Neural cell (in vitro differentiated cells): ENCODE measurements at regions not wholly inside any gene's neighbourhood (a gene's known extent, or its start where the extent isn't known, plus 50 kb on each side); places are given as distances from the start of the nearest gene placed in this dataset.

Source experiments
- H2AFZ ChIP-seq: fragments of 200-600, 300-800 bp; sonication (generic), shearing (Covaris generic); 2 replicates; pipeline ENCODE4 v1.6.0; 2014; ENCODE audit warnings: low read depth, mild to moderate bottlenecking, antibody characterized with exemption, low read length, moderate library complexity
- H3F3A ChIP-seq: fragments of 200-600 bp; shearing (Covaris generic); 2 replicates; pipeline ENCODE4 v1.6.1; 2016; ENCODE audit warnings: mild to moderate bottlenecking, moderate library complexity, mixed read lengths, antibody characterized with exemption, low read length; ENCODE audit not compliant: insufficient read depth, poor library complexity, severe bottlenecking
- H3K27ac ChIP-seq: fragments of 200-600, 300-800 bp; sonication (generic), shearing (Covaris generic); 2 replicates; pipeline ENCODE4 v1.5.1; 2014; ENCODE audit warnings: mild to moderate bottlenecking, low read length, moderate library complexity
- H3K27me3 ChIP-seq: fragments of 300-800, 200-600 bp; sonication (generic), shearing (Covaris generic); 2 replicates; pipeline ENCODE4 v1.6.0; 2014; ENCODE audit warnings: mild to moderate bottlenecking, low read depth, low read length, moderate library complexity; ENCODE audit not compliant: insufficient read depth
- H3K36me3 ChIP-seq: fragments of 300-800, 200-600 bp; sonication (generic), shearing (Covaris generic); 2 replicates; pipeline ENCODE4 v1.5.1; 2014; ENCODE audit warnings: mild to moderate bottlenecking, antibody characterized with exemption, low read length, moderate library complexity; ENCODE audit not compliant: insufficient read depth
- H3K4me2 ChIP-seq: fragments of 300-800, 200-600 bp; sonication (generic), shearing (Covaris generic); 2 replicates; pipeline ENCODE4 v1.6.0; 2014; ENCODE audit warnings: mild to moderate bottlenecking, low read length
- H3K4me3 ChIP-seq: fragments of 300-800, 200-600 bp; sonication (generic), shearing (Covaris generic); 2 replicates; pipeline ENCODE4 v1.5.1; 2014; ENCODE audit warnings: mild to moderate bottlenecking, low read length, moderate library complexity
- H3K79me2 ChIP-seq: fragments of 200-600 bp; shearing (Covaris generic); replicated peaks from 2 replicates; pipeline ENCODE4 v1.6.0; 2014; ENCODE audit warnings: mild to moderate bottlenecking, low read length, moderate library complexity; ENCODE audit not compliant: insufficient read depth
- H3K9ac ChIP-seq: fragments of 300-800, 200-600 bp; sonication (generic), shearing (Covaris generic); 2 replicates; pipeline ENCODE4 v1.6.1; 2016; ENCODE audit warnings: mild to moderate bottlenecking, low read length, mixed read lengths
- H3K9me2 ChIP-seq: fragments of 200-600 bp; shearing (Covaris generic); 2 replicates; pipeline ENCODE4 v1.6.1; 2016; ENCODE audit warnings: mild to moderate bottlenecking, low read length, mixed read lengths; ENCODE audit not compliant: insufficient read depth
- H3K9me3 ChIP-seq: fragments of 200-600, 300-800 bp; sonication (generic), shearing (Covaris generic); 2 replicates; pipeline ENCODE4 v1.6.1; 2016; ENCODE audit warnings: mild to moderate bottlenecking, mixed run types, low read length, moderate library complexity, mixed read lengths
- H4K20me1 ChIP-seq: fragments of 200-600 bp; shearing (Covaris generic); 2 replicates; pipeline ENCODE4 v1.6.1; 2016; ENCODE audit warnings: mild to moderate bottlenecking, mixed run types; ENCODE audit not compliant: insufficient read depth
- EP300 ChIP-seq: fragments of 450-650 bp; conservative IDR thresholded peaks from 2 replicates; pipeline ENCODE4 v1.6.1; 2014; ENCODE audit warnings: antibody characterized with exemption, mild to moderate bottlenecking, moderate library complexity; ENCODE audit not compliant: poor library complexity, severe bottlenecking
- EZH2 ChIP-seq: fragments of 200-600, 300-800 bp; shearing (Covaris generic), sonication (generic); IDR thresholded peaks from 2 replicates; pipeline ENCODE4 v1.6.1; 2014; ENCODE audit warnings: antibody characterized with exemption, low read length, borderline replicate concordance, mild to moderate bottlenecking; ENCODE audit not compliant: insufficient read depth, poor library complexity, severe bottlenecking
- MXI1 ChIP-seq: fragments of 450-650 bp; conservative IDR thresholded peaks from 2 replicates; pipeline ENCODE4 v1.6.1; 2014; ENCODE audit warnings: antibody characterized with exemption, mild to moderate bottlenecking; ENCODE audit not compliant: poor library complexity, severe bottlenecking
- POLR2AphosphoS5 ChIP-seq: IDR thresholded peaks from 2 replicates; pipeline ENCODE4 v1.6.1; 2012
- RAD21 ChIP-seq: fragments of 450-650 bp; conservative IDR thresholded peaks from 2 replicates; pipeline ENCODE4 v1.6.1; 2014; ENCODE audit warnings: antibody characterized with exemption, mild to moderate bottlenecking, moderate library complexity
- REST ChIP-seq: IDR thresholded peaks from 2 replicates; pipeline ENCODE4 v1.6.1; 2012; ENCODE audit warnings: borderline replicate concordance
- SMC3 ChIP-seq: fragments of 450-650 bp; conservative IDR thresholded peaks from 2 replicates; pipeline ENCODE4 v1.6.1; 2014; ENCODE audit warnings: antibody characterized with exemption, mild to moderate bottlenecking, moderate library complexity; ENCODE audit not compliant: poor library complexity
- TAF1 ChIP-seq: IDR thresholded peaks from 2 replicates; pipeline ENCODE4 v1.6.1; 2012; ENCODE audit warnings: low read depth
- TF ChIP-seq, protein P1 (sequence below): fragments of 450-650 bp; IDR thresholded peaks from 2 replicates; pipeline ENCODE4 v1.5.1; 2014; ENCODE audit warnings: antibody characterized with exemption, mild to moderate bottlenecking, moderate library complexity; ENCODE audit not compliant: poor library complexity, severe bottlenecking

GRCh38 chr2:126831234-126832005 is 67.3 kb upstream of the TEX51 start:
- H3K4me3 ChIP-seq = no peak overlapping the region
- TF ChIP-seq SMC3 (no peak), TAF1 (no peak), POLR2AphosphoS5 (no peak), EP300 (no peak), MXI1 (no peak), EZH2 (no peak), REST (no peak), RAD21 (no peak)
- TF ChIP-seq, protein P1, sequence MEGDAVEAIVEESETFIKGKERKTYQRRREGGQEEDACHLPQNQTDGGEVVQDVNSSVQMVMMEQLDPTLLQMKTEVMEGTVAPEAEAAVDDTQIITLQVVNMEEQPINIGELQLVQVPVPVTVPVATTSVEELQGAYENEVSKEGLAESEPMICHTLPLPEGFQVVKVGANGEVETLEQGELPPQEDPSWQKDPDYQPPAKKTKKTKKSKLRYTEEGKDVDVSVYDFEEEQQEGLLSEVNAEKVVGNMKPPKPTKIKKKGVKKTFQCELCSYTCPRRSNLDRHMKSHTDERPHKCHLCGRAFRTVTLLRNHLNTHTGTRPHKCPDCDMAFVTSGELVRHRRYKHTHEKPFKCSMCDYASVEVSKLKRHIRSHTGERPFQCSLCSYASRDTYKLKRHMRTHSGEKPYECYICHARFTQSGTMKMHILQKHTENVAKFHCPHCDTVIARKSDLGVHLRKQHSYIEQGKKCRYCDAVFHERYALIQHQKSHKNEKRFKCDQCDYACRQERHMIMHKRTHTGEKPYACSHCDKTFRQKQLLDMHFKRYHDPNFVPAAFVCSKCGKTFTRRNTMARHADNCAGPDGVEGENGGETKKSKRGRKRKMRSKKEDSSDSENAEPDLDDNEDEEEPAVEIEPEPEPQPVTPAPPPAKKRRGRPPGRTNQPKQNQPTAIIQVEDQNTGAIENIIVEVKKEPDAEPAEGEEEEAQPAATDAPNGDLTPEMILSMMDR = no peak
- H2AFZ ChIP-seq = no peak overlapping the region
- no peaks in the 10 kb centered on the region for H3F3A ChIP-seq
- H4K20me1 ChIP-seq = no peaks in the 10 kb centered on the region
- H3K9me3 ChIP-seq = no peaks in the 10 kb centered on the region
- H3K27me3 ChIP-seq = no peaks in the 10 kb centered on the region
- no peaks in the 10 kb centered on the region for H3K79me2 ChIP-seq
- H3K4me2 ChIP-seq = no peak overlapping the region
- no peaks in the 10 kb centered on the region for H3K36me3 ChIP-seq
- no peaks in the 10 kb centered on the region for H3K9me2 ChIP-seq
- no peak overlapping the region for H3K9ac ChIP-seq
- H3K27ac ChIP-seq = no peak overlapping the region

DNA sequence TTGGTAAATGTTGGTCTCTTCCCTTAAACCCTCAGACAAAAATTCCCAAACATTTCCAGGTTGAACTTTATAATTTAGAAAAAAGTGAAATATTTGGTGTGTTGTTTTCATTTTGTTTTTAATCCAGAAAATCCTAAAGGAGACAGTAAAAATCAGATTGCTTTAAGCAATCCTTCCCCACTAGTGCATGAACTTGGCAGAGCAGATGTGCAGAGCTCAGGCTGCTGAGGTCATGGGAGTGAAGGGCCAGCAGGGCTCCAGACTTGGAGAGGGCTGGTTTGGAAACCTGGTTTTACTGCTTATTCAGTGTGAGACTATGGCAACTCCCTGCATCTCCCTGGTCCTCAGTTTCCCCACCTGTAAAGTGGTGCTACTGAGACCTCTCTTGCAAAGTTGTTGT is 66.7 kb upstream of the TEX51 start:
- no peak overlapping the region for H3K4me2 ChIP-seq
- no peaks in the 10 kb centered on the region for H4K20me1 ChIP-seq
- H3F3A ChIP-seq = no peaks in the 10 kb centered on the region
- no peaks in the 10 kb centered on the region for H3K36me3 ChIP-seq
- no peaks in the 10 kb centered on the region for H3K79me2 ChIP-seq
- H2AFZ ChIP-seq = no peak overlapping the region
- H3K27ac ChIP-seq = no peak overlapping the region
- no peak overlapping the region for H3K4me3 ChIP-seq
- H3K9me3 ChIP-seq = no peaks in the 10 kb centered on the region
- TF ChIP-seq EP300 = no peak
- TF ChIP-seq REST = no peak
- no peak for TF ChIP-seq EZH2
- TF ChIP-seq TAF1 = no peak
- no peak for TF ChIP-seq MXI1
- no peaks in the 10 kb centered on the region for H3K27me3 ChIP-seq
- H3K9ac ChIP-seq = no peak overlapping the region
- no peaks in the 10 kb centered on the region for H3K9me2 ChIP-seq
